IPS-NIHi7 (cell line): ENCODE measurements at regions not wholly inside any gene's neighbourhood (a gene's known extent, or its start where the extent isn't known, plus 50 kb on each side); places are given as distances from the start of the nearest gene placed in this dataset.

Experiments used
- DNase-seq: peaks from one replicate; pipeline ENCODE4 v3.0.0; 2012; ENCODE audit warnings: mixed read lengths; ENCODE audit errors: extremely low spot score

DNA sequence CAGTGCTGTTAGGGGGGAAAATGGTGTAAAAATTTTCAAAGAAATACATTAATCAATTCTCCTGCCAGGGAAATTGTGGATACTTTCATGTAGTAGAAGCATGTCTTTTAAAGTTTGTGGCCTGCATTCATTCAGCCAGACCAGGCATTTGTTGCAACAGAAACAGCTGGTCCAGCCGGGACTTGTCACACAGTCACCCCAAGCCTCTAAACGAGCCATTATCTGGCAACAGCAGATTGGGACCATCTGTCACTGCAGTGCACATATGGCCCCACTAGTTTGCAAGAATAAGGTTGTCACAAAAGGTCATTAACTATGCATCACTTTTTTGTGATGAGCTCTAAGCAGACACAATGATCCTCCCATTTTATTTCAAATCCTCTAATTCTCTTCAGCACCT, 193.9 kb downstream of the PHLDA1 start:
- DNase-seq = no peak

DNA sequence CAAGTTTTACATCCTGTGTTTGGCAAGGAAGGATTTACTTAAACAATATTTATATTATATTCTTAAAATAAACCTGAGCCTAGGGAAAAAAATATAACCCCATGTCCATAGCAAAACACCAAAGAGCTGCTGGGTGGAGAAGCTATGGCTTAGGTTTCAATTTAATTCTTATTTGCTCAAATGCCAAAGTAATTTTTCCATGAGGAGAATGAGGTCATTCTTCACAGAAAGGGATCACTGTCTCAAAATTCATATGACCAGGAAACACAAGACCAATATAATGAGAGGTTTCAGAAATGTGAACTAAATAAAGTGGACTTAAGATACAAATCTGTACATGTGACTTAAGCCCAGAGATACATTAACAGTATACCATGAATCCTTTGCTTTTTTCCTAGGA, 195.0 kb downstream of the PHLDA1 start:
- DNase-seq = no peak

- DNase-seq = no peak
These were observed 197.0 kb downstream of the PHLDA1 start for GRCh38 chr12:75834591-75834990.

DNA sequence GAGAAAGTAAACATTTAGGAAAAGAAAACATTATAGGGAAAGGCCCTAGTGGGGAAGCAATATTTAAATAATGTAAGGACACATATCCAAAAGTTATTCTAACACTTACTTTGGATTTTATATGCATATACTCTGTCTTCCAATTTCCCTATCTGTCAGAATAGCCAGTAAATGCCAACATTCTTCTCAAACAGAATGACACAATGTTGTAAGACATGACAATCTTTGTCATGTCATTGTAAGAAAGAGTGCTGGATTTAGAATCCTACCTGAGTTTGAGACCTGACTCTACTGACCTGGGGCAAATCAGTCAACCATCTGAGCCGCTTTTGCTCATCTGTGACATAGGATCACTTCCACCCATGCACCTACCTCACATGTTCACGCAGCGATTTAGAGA, 198.3 kb downstream of the PHLDA1 start:
- no peak for DNase-seq

GRCh38 chr12:75831402-75831801, 200.2 kb downstream of the PHLDA1 start:
- no peak for DNase-seq

DNA sequence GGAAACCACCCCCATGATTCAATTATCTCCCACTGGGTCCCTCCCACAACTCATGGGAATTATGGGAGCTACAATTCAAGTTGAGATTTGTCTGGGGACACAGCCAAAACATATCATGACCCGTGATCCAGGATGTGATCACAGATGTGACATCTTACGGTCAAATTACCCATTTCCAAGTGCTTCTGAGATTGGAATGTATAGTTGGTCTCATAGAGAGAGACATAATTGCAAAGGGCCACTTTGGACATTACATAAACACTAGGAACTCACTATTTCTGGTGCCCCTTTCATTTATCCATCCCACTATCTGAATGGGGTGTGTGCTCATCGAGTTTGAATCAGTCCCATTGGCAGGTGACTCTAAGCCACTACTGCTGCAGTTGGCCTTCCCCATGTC, 204.5 kb downstream of the PHLDA1 start:
- DNase-seq = no peak

- DNase-seq = no peak
These were observed 205.9 kb downstream of the PHLDA1 start for GRCh38 chr12:75825686-75826085.

DNA sequence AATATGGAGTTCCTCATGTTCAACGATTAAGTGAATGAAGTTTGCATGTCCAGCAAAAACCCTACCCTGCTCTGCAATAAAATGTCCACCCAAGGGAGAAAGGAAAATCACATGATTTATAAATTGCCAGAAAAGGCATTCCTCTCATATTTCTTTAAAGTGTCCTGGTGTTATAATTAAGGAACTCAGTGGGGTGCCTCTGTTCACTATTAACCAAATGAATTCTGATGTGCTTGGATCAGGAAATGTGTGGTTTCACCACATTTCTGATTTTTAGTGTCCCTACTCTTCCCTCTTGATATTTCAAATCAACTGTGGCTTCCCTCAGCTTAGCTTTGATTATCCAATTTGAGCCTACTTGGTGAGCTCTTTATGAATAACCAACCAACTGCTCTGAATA, 208.1 kb downstream of the PHLDA1 start:
- no peak for DNase-seq

DNA sequence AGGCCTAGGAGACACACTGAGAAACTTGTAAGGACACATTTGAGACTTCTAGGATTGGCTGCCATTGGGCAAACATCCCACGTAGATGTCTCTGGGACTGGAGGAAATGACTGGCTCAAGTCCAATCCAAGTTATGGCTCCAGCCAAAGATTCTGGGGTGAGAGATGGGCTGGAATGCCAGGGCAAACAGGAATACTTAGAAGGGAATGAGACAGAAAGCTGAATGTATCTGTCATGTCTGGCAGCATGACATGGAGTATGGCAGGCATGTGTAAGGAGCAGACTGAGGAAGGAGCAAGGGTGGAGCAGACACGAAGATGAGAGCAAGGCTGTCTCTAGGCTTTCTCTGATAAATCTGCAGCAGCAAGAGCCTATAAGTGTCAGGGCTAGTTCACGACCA, 209.2 kb downstream of the PHLDA1 start:
- no peak for DNase-seq

GRCh38 chr12:75820848-75821578, 210.6 kb downstream of the PHLDA1 start:
- no peak for DNase-seq

- no peak for DNase-seq
These were observed 211.5 kb downstream of the PHLDA1 start for GRCh38 chr12:75820071-75820470.

GRCh38 chr12:75819512-75819911, 212.1 kb downstream of the PHLDA1 start:
- no peak for DNase-seq

GRCh38 chr12:75818863-75819262, 212.7 kb downstream of the PHLDA1 start:
- DNase-seq = no peak

- DNase-seq = no peak
These were observed 214.7 kb downstream of the PHLDA1 start for GRCh38 chr12:75816897-75817296.

DNA sequence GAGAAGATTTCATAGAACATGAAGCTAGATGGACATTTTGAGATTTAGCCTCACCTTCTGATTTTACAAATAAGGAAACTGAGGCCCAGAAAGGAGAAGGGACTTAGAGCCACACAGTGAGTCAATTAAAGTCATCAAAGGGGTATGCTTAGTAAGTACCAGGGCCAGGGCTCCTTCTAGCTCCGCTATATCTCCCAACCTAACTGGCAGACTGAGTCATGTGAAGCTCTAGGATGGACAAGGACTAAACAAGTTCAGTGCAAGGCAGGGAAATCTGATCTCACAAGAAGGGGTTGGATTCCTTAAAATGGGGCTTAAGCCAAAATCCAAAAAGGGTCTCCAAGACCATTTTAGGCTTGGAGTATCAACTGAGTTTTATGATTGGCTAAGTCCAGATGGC, 215.8 kb downstream of the PHLDA1 start:
- DNase-seq = no peak

DNA sequence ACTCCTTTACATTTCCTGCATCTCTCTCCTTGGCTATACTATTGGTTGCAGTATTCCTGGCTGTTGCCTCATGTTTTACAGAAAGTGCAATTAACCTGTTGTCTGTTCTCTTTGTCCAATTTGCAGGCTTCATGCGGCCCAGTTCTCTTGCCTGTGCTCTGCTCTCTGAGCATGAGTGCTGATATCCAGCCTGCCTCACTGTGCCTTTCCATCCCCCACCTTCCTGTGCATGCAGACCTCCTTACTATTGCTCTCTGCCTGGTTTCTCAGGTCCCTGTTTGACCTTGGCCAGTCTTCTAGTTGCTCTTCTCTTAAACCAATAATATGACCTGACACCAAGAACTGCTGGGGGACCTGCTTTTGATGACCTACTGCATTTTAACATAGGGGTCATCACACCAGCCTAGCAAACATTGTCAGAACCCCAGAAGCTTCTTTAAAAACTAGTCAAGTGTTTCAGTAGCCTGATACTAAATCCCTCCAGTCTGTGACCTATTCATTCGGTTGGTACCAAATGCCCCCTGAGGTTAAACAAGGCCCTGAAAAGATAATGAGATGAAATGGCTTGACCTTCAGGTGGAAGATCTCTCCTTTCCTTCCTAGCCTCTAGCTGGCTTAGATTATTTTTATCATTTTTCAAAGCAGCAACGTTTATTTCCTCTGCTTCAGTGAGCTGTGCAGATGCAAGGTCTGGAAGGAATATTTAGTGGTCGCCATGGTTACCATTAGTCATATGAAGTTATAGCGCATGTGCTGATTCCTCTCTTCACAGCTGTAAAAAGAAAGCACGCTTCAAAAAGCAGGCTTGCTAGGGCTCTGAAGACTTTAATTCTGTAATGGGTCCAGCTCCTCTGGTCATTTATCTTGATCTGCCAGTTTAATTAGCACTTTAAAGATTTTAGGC, 216.5 kb downstream of the PHLDA1 start:
- no peak for DNase-seq

GRCh38 chr12:75813072-75813471, 218.5 kb downstream of the PHLDA1 start:
- no peak for DNase-seq

GRCh38 chr12:75812271-75813018, 219.1 kb downstream of the PHLDA1 start:
- DNase-seq = peak; percentile 24

DNA sequence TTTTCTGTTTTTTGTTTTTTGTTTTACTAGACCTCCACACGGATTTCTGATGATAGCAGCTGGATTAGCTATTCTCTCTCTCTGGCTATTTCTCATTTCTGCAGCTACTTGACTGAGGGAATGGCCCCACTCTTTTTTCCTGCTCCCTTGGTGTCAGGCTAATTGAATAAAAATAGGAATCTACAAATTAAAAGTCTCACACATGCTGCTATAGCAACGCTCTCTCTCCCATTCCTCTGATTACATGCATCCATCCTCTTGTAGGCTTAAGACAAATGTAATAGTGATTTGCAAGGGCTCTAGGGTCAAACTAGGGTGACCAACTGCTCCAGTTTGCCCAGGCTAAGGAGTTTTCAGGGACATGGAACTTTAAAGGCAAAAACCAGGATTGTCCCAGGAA, 221.8 kb downstream of the PHLDA1 start:
- peak; percentile 48 for DNase-seq

- DNase-seq = no peak
These were observed 224.1 kb downstream of the PHLDA1 start for GRCh38 chr12:75807494-75807893.

DNA sequence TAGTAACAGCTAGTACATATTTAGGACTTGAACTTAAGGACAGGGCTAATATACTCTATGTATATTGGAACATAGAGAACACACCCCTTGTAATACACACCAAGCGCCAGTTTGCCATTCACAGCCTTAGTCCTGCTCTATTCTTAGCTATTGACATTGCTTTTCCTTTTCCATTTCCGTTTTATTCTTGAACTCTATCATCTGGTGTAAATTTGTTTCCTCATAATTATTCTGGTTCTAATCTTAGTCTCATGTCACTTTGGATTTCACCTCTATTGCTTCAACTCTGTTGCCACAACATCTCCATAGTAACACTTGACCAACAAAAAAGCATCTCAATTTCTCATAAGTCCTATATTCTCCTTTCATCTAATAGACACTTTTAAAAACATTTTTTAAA, 225.7 kb downstream of the PHLDA1 start:
- no peak for DNase-seq

GRCh38 chr12:75805320-75805719, 226.3 kb downstream of the PHLDA1 start:
- no peak for DNase-seq
